NCI-H2196 treated with DMSO at 0.1 percent for 48 hours (cell line): ENCODE measurements at regions not wholly inside any gene's neighbourhood (a gene's known extent, or its start where the extent isn't known, plus 50 kb on each side); places are given as distances from the start of the nearest gene placed in this dataset.

Source experiments
- DNase-seq: peaks from one replicate; lab custom pipeline; 2025; ENCODE audit not compliant: unreplicated experiment; lab: John Stamatoyannopoulos, UW

DNA sequence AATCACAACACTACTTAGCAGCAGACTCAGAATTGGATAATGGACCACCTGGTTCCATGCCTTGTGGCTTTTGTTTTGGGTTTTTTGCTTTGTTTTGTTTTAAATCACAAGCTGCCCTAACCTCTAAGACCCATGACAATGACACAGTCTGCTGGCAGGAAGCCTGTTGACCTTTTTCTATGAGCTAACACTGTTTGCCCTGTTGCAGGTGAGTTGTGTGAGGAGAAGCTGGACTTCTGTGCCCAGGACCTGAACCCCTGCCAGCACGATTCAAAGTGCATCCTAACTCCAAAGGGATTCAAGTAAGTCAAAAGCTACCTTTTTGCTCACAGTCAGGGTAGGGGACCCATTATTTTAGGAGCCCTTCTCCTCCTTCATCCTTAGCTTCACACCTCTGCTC is 110.8 kb upstream of the PACRGL start:
- DNase-seq: no peak

- DNase-seq: no peak
Measured at GRCh38 chr4:20590849-20591248, 109.4 kb upstream of the PACRGL start.

DNA sequence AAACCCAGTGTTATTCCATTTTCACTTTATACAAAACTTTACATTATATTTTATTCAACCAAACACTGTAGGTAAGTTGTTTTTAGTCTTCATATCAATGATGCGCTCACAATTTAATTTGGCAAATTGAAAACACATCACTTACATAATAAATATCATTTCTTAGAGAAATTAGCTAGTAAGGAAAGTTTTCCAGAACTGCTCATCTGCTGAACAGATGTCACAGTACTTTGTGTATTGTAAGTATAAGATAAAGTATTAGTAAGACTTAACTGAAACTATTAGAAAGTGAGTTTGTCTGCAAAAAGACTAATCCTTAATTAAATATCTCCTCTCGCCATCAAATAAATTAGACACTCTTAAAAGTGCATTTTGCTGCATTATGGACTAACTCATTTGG is 108.7 kb upstream of the PACRGL start:
- no peak for DNase-seq

- DNase-seq: no peak
Measured at GRCh38 chr4:20592013-20592412, 108.2 kb upstream of the PACRGL start.

DNA sequence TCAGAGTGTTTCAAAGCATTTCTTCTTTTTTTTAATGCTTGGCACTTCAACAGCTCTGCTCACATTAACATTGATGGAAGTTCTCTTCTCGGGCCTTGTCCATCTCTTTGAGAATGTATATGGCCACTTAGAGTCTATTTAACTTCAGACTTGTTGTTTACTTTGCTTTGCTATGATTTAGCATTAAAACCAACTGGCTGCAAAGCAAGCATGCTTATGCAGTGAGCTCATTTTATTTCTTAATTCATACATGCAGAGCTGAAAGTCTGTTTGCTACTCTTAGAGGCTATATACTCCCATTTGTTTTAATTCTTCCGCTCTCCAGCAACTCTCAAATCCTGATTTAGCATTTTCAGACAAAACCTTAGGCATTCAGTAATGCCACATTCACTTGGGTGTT is 107.6 kb upstream of the PACRGL start:
- no peak for DNase-seq

GRCh38 chr4:20598626-20599025 is 101.6 kb upstream of the PACRGL start:
- DNase-seq: no peak

GRCh38 chr4:20603671-20604313 is 96.5 kb upstream of the PACRGL start:
- no peak for DNase-seq

- no peak for DNase-seq
Measured at GRCh38 chr4:20612313-20612712, 87.9 kb upstream of the PACRGL start.

GRCh38 chr4:20614816-20615215 is 85.4 kb upstream of the PACRGL start:
- no peak for DNase-seq

GRCh38 chr4:20615486-20616260 is 84.6 kb upstream of the PACRGL start:
- no peak for DNase-seq

GRCh38 chr4:20616313-20616712 is 83.9 kb upstream of the PACRGL start:
- no peak for DNase-seq

DNA sequence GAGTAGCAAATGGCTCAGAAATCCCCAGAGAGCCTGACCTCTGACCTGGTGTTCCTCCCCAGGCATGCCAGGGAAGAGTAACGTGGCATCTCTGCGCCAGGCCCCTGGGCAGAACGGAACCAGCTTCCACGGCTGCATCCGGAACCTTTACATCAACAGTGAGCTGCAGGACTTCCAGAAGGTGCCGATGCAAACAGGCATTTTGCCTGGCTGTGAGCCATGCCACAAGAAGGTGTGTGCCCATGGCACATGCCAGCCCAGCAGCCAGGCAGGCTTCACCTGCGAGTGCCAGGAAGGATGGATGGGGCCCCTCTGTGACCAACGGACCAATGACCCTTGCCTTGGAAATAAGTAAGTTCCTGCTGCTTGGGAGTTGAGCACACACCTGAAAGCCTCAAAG is 83.4 kb upstream of the PACRGL start:
- no peak for DNase-seq

GRCh38 chr4:20617678-20618396 is 82.4 kb upstream of the PACRGL start:
- no peak for DNase-seq

GRCh38 chr4:20618731-20619130 is 81.5 kb upstream of the PACRGL start:
- DNase-seq: no peak

- no peak for DNase-seq
Measured at GRCh38 chr4:20621476-20621875, 78.8 kb upstream of the PACRGL start.

- DNase-seq: no peak
Measured at GRCh38 chr4:20622701-20623100, 77.6 kb upstream of the PACRGL start.

DNA sequence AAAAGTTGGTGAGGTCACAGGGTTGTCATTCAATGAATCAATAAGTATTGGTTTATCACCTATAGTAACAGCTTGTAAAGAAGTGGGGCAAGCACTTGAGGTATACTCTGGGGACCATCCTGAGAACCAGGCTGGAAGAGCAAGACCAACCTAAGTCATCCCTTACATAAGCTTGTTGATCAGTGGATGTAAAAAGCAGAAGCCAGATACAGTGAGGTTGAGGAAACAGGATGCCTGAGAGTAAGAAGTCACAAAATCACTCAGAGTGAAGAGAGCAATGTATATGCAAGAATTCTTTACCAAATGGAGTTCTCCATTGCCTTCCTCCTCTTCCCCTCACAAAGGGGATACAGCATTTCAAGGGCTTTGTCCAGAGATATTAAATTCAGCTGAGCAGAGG is 76.3 kb upstream of the PACRGL start:
- no peak for DNase-seq

- DNase-seq: no peak
Measured at GRCh38 chr4:20624793-20625374, 75.4 kb upstream of the PACRGL start.

DNA sequence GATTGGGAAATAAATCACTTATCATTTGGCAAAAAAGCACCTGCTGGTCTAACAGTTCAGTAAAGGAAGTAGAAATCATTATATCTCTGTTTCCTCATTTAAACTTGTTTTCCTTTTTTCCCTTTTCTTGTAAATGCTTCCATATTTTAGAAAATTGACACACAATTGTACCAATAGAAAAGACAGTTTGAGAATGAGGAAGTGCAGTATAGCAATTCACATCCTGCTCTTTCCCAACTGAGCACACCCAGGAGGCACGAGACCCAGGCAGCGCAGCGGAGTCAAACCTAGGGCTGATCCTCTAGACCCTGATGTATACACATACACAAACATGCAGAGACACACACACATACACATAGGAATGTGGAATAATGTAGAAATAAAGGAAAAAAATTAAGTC is 74.8 kb upstream of the PACRGL start:
- no peak for DNase-seq

DNA sequence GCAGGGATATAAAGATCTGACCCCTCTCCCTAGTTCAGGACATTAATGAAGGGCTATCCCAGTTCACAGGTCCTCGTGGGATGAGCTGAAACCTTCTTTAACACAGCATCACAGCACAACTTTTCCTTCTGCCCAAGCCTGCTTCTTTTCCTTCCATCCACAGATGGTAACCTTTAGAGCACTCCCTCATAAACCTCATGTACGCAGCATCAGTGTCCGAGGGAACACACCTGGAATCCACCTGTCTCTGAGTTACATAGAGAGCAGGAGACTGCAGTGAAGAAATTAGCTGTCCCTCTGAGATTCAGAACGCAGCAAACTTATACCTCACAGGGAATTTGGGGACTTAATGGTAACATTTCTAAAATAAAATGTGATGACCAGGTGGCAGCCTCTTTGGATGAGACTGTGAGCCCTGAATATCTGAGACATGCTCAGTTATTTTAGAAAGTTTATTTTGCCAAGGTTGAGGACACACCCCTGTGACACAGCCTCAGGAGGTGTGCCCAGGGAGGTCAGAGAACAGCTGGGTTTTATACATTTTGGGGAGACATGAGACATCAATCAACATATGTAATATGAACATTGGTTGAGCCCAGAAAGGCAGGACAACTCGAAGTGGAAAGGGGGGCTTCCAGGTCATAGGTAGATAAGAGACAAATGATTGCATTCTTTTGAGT is 73.8 kb upstream of the PACRGL start:
- no peak for DNase-seq

DNA sequence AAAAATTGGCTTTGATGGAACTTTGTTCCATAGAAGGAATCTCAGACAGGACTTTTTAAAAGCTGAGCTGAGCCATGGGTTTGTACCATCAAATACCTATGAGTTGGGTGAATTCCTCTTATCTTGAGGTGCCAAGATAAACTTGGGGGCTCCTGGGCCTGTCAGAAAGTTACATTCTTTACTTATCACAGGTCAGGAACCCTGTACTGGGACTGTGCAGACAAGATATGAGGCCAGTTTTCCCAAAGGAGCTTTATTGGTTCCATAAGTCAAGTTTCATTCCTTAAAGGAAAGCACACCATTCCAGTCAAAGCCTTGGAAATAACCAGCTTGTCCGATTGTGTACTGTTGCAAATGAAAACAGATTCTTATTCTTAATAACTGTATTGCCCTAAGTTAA is 72.4 kb upstream of the PACRGL start:
- no peak for DNase-seq
